ENCODE measurements at regions not wholly inside any gene's neighbourhood (a gene's known extent, or its start where the extent isn't known, plus 50 kb on each side); places are given as distances from the start of the nearest gene placed in this dataset.

- Histone ChIP-seq H3K4me3 (no peak overlapping the region), H3K9me3 (ENCODE audit: low read depth) (no peaks in the 10 kb centered on the region), H3K36me3 (no peaks in the 10 kb centered on the region), H3K4me1 (ENCODE audit: low read depth) (peaks cover 13% of the 10 kb centered on the region), H3K27ac (no peak overlapping the region), H3K27me3 (no peaks in the 10 kb centered on the region)
- TF ChIP-seq, protein P1, sequence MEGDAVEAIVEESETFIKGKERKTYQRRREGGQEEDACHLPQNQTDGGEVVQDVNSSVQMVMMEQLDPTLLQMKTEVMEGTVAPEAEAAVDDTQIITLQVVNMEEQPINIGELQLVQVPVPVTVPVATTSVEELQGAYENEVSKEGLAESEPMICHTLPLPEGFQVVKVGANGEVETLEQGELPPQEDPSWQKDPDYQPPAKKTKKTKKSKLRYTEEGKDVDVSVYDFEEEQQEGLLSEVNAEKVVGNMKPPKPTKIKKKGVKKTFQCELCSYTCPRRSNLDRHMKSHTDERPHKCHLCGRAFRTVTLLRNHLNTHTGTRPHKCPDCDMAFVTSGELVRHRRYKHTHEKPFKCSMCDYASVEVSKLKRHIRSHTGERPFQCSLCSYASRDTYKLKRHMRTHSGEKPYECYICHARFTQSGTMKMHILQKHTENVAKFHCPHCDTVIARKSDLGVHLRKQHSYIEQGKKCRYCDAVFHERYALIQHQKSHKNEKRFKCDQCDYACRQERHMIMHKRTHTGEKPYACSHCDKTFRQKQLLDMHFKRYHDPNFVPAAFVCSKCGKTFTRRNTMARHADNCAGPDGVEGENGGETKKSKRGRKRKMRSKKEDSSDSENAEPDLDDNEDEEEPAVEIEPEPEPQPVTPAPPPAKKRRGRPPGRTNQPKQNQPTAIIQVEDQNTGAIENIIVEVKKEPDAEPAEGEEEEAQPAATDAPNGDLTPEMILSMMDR (IDR thresholded peaks at IDR 0.05; ENCODE audit: low read depth, low read length) = no peak
- no peak for DNase-seq (ENCODE audit: low read depth in 1 of 2, low spot score in 1 of 2)
Measured at GRCh38 chr13:106098778-106099177, 436.7 kb downstream of the EFNB2 start.

GRCh38 chr13:106096661-106097092, 438.8 kb downstream of the EFNB2 start:
- H3K27ac ChIP-seq = no peak overlapping the region
- TF ChIP-seq, protein P1 (IDR thresholded peaks at IDR 0.05; ENCODE audit: low read depth, low read length) = no peak

GRCh38 chr13:106095919-106096318, 439.5 kb downstream of the EFNB2 start:
- Histone ChIP-seq H3K9me3 (ENCODE audit: low read depth) (no peaks in the 10 kb centered on the region), H3K36me3 (no peaks in the 10 kb centered on the region), H3K27me3 (no peaks in the 10 kb centered on the region), H3K4me3 (no peak overlapping the region), H3K27ac (no peak overlapping the region), H3K4me1 (ENCODE audit: low read depth) (peaks cover 9% of the 10 kb centered on the region)
- DNase-seq (ENCODE audit: low read depth in 1 of 2, low spot score in 1 of 2) = no peak
- TF ChIP-seq, protein P1 (IDR thresholded peaks at IDR 0.05; ENCODE audit: low read depth, low read length) = no peak

More at GRCh38 chr13:106096661-106097092, 438.8 kb downstream of the EFNB2 start:
- no peak for DNase-seq (ENCODE audit: low read depth in 1 of 2, low spot score in 1 of 2)
- no peaks in the 10 kb centered on the region for H3K27me3 ChIP-seq
- H3K36me3 ChIP-seq = no peaks in the 10 kb centered on the region
- peaks cover 13% of the 10 kb centered on the region for H3K4me1 ChIP-seq (ENCODE audit: low read depth)
- no peaks in the 10 kb centered on the region for H3K9me3 ChIP-seq (ENCODE audit: low read depth)
- no peak overlapping the region for H3K4me3 ChIP-seq

DNA sequence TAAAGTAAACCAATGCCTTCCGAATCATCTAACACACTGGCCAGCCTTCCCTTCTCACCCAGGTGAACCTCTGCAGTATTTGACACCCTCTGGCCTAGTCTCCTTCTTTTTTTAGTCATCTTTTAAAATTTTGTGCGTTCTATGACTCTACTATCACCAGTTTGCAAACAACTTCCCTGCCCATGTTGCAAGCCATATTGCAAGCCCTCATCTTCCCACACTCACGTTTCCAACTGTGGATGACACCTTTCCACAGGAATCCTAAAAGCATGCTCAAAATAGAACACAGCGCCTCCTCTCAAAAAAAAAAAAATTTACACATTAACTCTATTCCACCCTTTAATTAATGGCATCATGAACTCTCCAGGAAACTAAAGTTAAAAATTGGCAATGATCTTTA, 440.1 kb downstream of the EFNB2 start:
- H3K27me3 ChIP-seq = no peaks in the 10 kb centered on the region

DNA sequence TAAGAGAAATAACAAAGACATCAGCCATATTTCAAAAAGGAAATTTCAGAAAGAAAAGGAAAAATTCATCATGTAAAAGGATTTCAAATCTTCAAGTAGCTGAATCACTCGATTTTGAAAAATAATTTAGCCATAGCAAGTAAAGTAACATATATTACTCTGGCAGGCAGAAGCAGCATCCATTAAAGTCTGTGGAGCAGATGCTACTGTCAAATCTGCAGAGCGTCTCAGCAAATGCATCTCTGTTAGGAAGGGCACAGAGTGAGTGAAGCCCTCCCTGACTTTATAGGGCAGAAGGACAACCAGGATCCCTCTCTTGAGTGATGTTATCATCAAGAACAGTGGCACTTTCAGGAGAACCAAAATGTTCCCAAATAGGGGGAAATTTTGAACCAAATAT, 445.5 kb downstream of the EFNB2 start:
- Histone ChIP-seq H3K36me3 (no peaks in the 10 kb centered on the region), H3K9me3 (ENCODE audit: low read depth) (no peaks in the 10 kb centered on the region), H3K27ac (no peak overlapping the region), H3K4me3 (no peak overlapping the region), H3K4me1 (ENCODE audit: low read depth) (no peaks in the 10 kb centered on the region), H3K27me3 (no peaks in the 10 kb centered on the region)
- no peak for DNase-seq (ENCODE audit: low read depth in 1 of 2, low spot score in 1 of 2)
- TF ChIP-seq, protein P1 (IDR thresholded peaks at IDR 0.05; ENCODE audit: low read depth, low read length) = no peak

More for the DNA sequence above, 440.1 kb downstream of the EFNB2 start:
- H3K4me1 ChIP-seq (ENCODE audit: low read depth) = peaks cover 3% of the 10 kb centered on the region
- no peaks in the 10 kb centered on the region for H3K36me3 ChIP-seq
- H3K9me3 ChIP-seq (ENCODE audit: low read depth) = no peaks in the 10 kb centered on the region
- TF ChIP-seq, protein P1 (IDR thresholded peaks at IDR 0.05; ENCODE audit: low read depth, low read length) = no peak
- no peak for DNase-seq (ENCODE audit: low read depth in 1 of 2, low spot score in 1 of 2)
- H3K27ac ChIP-seq = no peak overlapping the region
- no peak overlapping the region for H3K4me3 ChIP-seq

Measured in cardiac muscle cell (in vitro differentiated cells and primary cell).